Head of caudate nucleus (tissue), 42 donors: ENCODE measurements at regions not wholly inside any gene's neighbourhood (a gene's known extent, or its start where the extent isn't known, plus 50 kb on each side); places are given as distances from the start of the nearest gene placed in this dataset.

Experiments
- DNase-seq, 42 donors: peaks; one replicate each; pipeline versions ENCODE4 v3.0.0 to v3.0.0-alpha.2; 2020 to 2021; ENCODE audit warnings: mixed read lengths in 7 of 42
- intact Hi-C: fragments of 100-400 bp; cut with DNase I; formaldehyde crosslinking; loops from one replicate; pipeline ENCODE4 v1.15.0; 2022

DNA sequence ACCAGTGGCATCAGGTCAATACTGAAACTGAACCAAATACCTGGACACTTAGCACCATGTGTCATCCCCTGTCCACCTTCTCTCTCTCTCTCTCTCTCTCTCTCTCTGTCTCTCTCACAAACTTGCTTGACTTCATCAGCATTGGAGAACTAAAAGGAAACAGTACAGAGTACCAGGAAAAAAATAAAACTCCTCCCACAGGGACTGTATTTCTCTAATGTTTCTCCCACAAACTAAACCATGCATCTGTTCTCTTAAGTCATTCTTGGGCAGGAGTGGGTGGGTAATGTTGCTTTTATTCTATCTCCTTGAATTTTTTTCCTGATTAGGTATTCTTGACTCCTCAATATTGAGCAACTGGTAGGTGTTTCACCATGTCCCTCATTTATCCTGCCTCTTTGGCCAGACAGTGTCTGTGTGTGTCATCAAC is 112.9 kb upstream of the CACNA1A start:
- intact Hi-C loops: no loop called here
- peak in 3 of 42 donors; percentile 24 to 40 (median 40) for DNase-seq

DNA sequence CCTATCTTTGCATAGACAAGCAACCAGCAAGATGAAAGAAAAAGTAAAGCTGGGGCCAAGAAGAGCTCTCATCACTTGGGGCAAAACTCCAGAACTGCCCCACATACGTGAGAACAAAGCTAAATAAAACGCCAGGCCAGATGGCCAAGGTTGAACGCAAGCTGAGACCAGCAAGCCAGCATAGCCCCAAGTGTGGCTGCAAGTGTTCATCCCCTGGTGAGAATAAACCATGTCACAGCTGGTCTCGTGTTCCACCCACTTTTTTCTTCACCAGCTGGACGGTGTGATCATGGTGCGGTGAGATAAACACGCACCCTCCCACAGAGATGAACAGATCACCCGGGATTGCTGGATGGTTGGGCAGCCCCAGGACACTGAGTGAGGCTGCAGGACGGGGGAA is 109.6 kb upstream of the CACNA1A start:
- intact Hi-C loops: no loop called here
- peak in 1 of 42 donors; percentile 16 for DNase-seq

DNA sequence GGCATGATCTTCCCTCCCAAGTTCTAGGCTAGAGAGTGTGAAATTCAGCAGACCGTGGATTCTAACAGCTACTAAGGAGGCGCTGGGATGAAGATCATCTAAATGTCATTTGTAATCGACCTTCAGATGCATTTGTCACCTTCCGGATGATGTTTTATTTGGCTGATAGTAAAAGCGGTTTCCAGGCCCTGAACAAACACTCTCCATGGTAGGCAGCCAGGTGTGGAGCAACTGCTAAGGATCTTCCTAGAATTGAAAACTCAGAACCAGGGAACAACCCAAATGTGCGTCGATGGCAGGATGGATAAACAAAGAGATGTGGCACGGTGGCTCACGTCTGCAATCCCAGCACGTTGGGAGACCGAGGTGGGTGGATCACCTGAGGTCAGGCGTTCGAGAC is 107.2 kb upstream of the CACNA1A start:
- intact Hi-C loops: no loop called here
- DNase-seq: no peak

DNA sequence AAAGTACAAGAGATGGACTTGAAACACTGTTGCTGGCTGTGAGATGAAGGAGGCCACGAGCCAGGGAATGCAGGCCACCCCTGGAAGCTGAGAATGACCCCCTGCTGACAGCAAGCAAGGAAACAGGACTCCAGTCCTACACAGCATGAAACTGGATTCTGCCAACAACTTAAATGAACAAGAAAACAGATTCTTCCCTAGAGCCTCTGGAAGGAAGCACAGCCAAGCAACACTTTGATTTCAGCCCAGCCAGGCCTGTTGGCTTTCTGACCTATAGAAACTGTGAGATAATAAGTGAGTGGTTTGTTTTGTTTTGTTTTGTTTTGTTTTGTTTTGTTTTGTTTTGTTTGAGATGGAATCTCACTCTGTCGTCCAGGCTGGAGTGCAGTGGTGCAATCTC is 105.3 kb upstream of the CACNA1A start:
- intact Hi-C loops: no loop called here
- no peak for DNase-seq

DNA sequence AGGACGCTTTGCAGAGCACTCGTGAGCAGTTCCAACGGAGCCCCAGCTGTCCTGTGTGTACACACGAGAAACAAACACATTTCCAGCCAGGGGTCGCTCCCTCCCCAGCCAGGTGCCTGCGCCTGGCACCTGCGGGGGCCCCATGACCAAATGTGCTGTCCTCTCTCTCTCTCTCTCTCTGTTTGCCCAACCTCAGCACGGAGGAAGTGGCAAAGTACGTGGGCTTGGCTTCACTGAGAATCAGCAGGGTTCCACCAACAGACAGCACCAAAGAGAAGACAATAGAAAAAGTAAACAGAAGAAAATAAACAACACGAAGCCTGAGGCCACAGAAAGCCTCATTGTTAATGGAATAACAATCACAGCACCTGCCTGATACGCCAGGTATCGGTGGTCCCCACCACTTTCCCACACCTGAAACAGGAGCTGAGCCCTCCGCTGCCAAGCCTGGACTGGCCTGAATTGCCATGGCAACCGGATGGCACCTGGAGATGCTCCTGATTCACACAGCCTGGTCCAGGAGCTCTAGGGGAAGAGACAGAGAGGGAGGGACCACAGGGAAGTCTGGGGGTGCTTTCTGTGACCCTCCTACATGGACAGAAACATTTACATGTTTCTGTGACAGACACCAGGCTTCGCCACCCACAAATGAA is 103.9 kb upstream of the CACNA1A start:
- intact Hi-C loops: no loop called here
- no peak for DNase-seq

DNA sequence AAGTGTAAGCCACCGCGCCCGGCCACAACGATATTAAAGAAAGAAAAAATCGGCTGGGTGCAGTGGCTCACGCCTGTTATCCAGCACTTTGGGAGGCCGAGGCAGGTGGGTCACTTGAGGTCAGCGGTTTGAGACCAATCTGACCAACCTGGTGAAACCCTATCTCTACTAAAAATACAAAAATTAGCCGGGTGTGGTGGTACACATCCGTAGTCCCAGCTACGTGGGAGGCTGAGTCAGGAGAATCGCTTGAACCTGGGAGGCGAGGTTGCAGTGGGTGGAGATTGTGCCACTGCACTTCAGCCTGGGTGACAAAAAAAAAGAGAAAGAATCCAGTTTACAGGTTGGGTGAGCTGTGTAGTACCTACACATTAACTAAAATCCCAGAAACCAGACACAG is 99.9 kb upstream of the CACNA1A start:
- DNase-seq: peak in 14 of 42 donors; percentile 15 to 62 (median 32)
- intact Hi-C loops: loop anchor here (10.0 kb wide), 1 partner anchor 259 kb away; no protein-coding TSS in a partner anchor

DNA sequence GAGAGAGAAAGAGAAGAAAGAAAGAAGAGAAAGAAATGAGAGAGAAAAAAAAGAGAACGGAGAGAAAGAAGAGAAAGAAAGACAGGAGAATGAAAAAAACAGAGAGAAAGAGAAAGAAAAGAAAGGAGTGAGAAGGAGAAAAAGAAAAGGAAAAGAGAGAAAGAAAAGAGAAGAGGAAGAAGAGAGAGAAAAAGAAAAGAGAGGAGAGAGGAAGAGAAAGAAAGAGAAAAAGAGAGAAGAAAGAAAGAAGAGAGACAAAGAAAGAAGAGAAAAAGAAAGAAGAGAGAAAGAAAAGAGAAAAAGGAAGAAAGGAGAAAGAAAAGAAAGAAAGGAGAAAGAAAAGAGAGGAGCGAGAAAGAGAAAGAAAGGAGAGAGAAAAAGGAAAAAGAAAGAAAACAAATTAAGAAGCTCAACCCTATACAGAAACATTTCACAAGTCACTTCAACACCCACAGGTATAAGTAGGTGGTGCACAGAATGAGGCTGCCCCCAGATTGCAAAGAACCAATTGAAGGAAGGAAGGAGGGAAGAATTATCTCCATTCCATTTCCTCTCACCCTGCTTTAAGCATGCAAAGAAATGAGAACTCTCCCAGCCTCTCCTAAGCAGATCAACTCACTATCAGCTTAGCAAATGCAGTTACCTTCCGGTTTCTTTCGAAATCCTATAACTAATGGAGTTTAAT is 98.8 kb upstream of the CACNA1A start:
- intact Hi-C loops: loop anchor here (10.0 kb wide), 1 partner anchor 260 kb away; no protein-coding TSS in a partner anchor
- DNase-seq: peak in 16 of 42 donors; percentile 21 to 73 (median 43)

DNA sequence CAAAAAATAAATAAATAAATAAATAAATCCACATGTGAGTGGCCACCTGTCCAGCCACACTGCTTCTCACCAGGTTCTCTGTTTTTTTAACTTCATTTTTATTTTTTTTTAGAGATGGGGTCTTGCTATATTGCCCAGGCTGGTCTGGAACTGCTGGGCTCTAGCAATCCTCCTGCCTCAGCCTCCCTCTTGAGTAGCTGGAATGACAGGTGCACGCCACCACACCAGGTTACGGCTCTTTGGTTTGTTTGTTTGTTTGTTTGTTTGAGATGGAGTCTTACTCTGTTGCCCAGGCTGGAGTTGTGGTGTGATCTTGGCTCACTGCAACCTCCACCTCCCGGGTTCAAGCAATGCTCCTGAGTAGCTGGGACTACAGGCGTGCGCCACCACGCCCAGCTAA is 94.5 kb upstream of the CACNA1A start:
- no peak for DNase-seq
- intact Hi-C loops: loop anchor here (10.0 kb wide), 1 partner anchor 264 kb away; no protein-coding TSS in a partner anchor

DNA sequence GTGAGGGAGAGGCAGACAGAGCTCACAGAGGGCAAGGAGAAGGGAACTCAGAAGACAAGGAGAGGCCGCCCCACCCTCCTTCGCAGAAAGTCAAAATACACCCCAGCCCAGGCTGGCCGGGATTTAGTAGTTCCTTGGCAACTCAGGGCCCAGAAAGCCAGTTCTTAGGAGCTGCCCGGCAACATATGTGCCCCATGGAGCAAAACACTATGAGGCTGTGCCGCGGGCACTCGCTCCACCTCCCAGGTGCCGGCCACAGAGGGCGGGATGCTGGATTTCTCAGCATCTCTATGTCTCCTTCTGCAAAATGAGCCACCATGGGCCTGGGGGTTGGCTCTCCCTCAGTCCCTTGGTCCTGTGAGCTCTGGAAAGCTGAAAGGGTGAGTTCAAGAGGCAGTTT is 93.8 kb upstream of the CACNA1A start:
- no peak for DNase-seq

DNA sequence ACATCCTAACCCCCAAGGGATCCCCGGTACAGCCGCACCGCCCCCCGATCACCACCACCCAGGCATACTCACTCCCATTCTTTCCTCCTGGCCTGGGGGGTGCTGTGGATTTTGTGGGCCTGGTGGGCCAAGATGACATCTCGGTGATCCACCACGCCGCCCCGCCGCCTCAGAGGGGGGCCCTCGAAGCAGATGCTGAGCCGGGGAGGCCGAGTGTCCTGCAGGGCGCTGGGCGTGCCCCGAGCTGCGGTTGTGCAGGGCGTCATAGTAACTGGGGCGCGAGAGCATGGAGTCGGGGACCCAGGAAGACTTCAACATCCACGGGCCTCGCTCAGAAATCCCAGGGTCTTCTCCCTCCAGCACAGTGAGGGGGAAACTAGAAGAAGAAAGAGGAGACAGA is 93.4 kb upstream of the CACNA1A start:
- intact Hi-C loops: loop anchor here (5.0 to 10.0 kb wide), 2 partner anchors 118 to 265 kb away; no protein-coding TSS in a partner anchor
- DNase-seq: no peak

More for the DNA sequence above, 93.8 kb upstream of the CACNA1A start:
- intact Hi-C loops: loop anchor here (10.0 kb wide), 1 partner anchor 265 kb away; no protein-coding TSS in a partner anchor

DNA sequence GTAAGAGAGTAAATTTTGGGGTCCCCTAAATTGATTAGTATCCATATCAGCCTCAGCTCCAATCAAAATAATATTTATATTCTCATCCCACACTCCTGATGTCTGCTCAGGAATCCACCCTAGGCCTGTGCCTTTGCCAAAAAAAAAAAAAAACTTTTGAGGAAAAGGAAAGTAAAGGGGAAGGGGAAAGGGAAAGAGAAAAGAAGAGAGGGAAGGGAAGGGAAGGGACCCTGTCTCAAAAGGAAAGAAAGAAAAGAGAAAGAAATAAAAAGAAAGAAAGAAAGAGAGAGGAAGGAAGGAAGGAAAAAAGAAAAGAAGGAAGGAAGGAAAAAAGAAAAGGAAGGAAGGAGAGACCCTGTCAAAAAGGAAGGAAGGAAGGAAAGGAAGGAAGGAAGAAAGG is 91.8 kb upstream of the CACNA1A start:
- no peak for DNase-seq
- intact Hi-C loops: loop anchor here (5.0 kb wide), 1 partner anchor 119 kb away; no protein-coding TSS in a partner anchor

DNA sequence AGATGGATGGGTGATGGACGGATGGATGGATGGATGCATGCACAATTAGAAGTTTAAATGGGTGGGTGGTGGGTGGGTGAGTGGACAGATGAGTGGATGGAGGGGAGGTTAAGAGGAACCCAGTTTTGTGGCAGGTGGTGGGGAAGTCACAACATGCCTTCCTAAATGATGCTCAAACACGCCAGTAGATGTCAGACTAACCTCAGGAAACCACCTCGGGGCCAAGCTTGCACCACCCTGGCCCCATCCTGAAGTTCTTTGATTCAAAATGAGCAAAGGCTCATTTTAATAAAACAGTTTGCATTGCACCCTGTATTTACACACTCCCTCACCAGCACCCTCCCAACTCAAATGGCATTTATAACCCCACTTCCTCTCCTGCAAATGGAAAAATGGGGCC is 91.4 kb upstream of the CACNA1A start:
- peak in 40 of 42 donors; percentile 21 to 80 (median 62) for DNase-seq
- intact Hi-C loops: loop anchor here (5.0 kb wide), 1 partner anchor 120 kb away; no protein-coding TSS in a partner anchor

DNA sequence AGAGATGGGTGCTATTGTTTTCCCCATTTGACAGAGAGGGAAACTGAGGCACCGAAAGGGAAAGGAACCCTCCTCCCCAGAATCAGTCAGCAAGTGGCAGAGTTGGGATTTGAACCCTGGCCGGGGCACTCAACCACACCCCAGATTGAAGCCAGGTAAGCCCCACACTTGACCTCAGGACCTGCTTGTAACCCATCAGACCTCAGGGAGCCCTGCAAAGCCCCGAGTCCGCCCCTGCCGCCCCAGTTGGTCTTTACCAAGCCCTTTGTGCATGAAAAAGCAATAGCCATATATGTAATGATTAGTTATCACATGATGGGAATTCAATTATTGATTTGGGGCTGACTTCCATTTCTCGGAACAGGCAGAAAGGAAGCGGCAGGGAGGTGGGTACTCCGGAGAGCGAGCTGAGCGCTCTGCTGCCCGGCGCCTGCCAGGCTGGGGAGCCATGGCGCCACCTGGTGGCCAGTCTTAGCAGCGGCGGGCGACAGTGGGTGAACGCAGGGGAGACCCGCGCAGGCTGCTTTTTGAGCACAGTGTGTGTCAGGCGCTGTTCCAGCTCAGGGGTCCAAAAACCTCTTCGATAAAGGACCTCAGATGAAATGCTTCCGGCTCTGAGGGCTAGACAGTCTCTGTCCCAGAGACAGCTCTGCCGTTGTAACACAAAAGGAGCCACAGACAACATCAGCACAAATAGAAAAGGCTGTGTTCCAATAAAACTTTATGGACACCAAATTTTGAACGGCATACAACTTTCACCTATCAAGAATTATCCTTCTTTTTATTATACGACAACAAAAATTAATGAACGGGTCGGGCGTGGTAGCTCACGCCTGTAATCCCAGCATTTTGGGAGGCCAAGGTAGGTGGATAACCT is 82.9 kb upstream of the CACNA1A start:
- peak; percentile 47 to 92 (median 80) for DNase-seq
- intact Hi-C loops: loop anchor here (2.0 kb wide), 1 partner anchor 312 kb away; no protein-coding TSS in a partner anchor

DNA sequence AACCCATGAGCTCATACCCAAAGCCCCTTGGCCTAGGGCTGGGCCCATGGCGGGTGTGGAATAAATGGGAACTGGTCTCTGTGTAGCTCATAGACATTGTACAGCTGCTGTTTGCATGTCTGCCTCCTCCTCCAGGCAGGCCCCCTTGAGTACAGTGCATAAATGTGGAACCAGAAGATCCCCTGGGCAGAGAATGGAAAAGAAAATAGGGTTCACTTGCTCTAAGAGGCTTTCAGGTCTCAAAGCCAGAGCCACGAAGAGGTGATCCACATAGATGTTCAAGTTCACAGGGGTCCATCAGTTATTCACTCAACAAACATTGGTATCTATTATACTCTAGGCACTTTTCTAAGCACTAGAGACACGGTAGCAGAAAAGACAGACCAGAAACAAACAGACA is 79.2 kb upstream of the CACNA1A start:
- DNase-seq: no peak
- intact Hi-C loops: no loop called here

DNA sequence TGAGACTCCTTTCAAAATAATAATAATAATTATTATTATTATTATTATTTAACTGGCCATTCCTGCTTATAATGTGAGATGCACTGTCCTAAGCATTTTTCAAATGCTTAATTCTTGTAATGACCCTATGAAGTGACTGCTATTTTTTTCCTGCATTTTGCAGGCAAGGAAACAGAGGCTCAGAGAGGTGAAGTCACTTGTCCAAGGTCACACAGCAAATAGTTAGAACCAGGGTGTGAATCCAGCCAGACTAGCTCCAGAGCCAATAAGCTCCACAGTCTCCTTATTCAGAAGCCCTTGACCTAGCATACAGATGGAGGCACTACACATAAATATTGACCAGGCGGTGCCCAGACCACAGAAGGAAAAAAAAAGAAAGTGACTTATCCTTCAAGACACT is 77.5 kb upstream of the CACNA1A start:
- DNase-seq: no peak
- intact Hi-C loops: no loop called here

DNA sequence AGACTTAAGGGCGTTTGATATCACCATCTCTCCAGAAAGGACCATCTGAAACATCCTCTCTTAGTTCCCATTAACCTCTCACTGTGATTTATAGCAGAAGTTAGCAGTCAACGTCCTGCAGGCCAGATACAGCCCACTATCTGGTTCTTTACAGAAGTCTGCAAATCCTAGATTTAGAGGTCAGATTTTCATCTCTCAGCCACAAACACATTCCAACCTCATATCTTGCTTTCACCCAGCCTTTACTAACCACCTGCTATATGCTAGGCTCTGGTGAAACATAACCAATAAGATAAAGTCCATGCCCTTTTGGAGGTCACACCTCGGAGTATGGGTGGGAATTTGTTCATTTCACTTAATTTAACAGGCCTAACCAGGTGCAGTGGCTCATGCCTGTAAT is 76.8 kb upstream of the CACNA1A start:
- no peak for DNase-seq
- intact Hi-C loops: no loop called here

DNA sequence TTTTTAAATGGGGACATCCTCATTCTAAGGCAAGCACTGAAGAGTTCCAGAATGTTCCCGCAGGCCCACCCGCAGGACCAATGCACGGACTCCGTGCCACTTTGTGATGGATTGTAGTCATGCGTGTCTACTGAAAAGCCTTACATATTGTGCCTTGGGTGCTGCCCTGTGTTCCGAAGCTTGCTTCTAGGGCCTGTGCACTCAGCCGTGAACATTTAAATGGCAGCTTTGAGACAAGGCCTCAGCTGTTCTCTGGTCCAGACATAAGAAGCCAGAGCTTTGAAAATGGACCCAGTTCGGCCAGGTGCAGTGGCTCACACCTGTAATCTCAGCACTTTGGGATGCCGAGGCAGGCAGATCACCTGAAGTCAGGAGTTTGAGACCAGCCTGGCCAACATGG is 75.3 kb upstream of the CACNA1A start:
- DNase-seq: no peak
- intact Hi-C loops: no loop called here

DNA sequence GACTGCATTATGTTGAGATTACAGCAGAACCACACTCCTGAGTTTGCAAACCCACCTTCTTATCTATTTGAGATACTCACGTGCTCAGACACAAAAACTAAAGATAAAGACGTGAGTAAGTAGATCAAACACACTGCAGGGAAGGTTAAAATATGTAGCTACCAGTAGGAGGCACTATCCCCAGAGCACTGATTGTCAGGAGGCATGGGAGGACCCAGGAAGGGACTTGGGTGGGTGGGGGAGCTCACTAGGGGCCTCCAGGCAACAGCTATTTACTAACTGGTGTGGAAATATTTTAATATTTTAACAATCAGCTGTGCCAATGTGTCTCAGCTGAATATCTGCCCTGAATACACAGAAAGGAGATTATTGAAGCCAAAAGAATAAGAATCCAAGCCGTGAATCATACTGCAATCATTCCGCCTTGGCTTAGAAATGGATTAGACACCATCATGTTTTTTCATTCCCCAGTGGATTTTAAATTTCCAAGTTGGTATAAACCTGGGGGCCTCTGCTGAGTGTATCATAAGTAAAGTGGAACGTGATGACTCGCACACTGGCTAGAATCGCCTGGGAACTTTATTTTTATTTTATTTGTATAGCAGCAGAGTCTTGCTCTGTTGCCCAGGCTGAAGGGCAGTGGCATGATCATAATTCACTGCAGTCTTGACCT is 73.2 kb upstream of the CACNA1A start:
- no peak for DNase-seq
- intact Hi-C loops: no loop called here

DNA sequence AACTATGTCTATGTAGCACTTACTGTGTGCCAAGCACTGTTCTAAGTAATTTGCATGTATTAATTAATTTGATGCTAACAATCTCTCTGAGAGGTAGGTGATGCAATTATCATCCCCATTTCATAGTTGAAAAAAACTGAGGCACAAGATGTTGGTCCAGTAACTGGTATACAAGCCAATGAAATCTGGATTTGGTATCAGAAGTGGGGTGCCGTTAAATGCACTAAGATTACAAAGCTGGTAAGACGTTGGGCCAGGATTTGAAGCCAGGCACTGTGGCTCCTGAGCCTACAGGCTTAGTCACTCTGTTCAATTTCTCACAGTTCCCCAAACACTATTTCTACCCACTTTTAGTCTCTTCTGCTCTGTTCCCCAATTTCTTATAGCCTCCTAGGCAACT is 70.4 kb upstream of the CACNA1A start:
- no peak for DNase-seq
- intact Hi-C loops: no loop called here
